D721Med (cell line): ENCODE measurements at regions not wholly inside any gene's neighbourhood (a gene's known extent, or its start where the extent isn't known, plus 50 kb on each side); places are given as distances from the start of the nearest gene placed in this dataset.

Source experiments
- DNase-seq: peaks from one replicate; pipeline ENCODE4 v3.0.0; 2011; ENCODE audit warnings: low spot score; ENCODE audit not compliant: insufficient read length
- FAIRE-seq: peaks from 2 replicates; lab custom pipeline; 2011; peaks lifted over from hg19 to GRCh38; lab: Jason Lieb, UNC
- TF ChIP-seq, protein P1 (sequence below): IDR thresholded peaks from 2 replicates; pipeline ENCODE4 v1.5.1; 2012; ENCODE audit warnings: mild to moderate bottlenecking, control low read depth; ENCODE audit not compliant: insufficient read depth; ENCODE audit errors: missing control alignments

- DNase-seq (no peak), FAIRE-seq (no peak)
- TF ChIP-seq, protein P1, sequence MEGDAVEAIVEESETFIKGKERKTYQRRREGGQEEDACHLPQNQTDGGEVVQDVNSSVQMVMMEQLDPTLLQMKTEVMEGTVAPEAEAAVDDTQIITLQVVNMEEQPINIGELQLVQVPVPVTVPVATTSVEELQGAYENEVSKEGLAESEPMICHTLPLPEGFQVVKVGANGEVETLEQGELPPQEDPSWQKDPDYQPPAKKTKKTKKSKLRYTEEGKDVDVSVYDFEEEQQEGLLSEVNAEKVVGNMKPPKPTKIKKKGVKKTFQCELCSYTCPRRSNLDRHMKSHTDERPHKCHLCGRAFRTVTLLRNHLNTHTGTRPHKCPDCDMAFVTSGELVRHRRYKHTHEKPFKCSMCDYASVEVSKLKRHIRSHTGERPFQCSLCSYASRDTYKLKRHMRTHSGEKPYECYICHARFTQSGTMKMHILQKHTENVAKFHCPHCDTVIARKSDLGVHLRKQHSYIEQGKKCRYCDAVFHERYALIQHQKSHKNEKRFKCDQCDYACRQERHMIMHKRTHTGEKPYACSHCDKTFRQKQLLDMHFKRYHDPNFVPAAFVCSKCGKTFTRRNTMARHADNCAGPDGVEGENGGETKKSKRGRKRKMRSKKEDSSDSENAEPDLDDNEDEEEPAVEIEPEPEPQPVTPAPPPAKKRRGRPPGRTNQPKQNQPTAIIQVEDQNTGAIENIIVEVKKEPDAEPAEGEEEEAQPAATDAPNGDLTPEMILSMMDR = no peak
These were observed 136.1 kb upstream of the MAX start for GRCh38 chr14:65238456-65238855.

GRCh38 chr14:65239143-65239937, 137.0 kb upstream of the MAX start:
- FAIRE-seq = no peak
- TF ChIP-seq, protein P1 = no peak
- no peak for DNase-seq

- TF ChIP-seq, protein P1 = no peak
- DNase-seq (no peak), FAIRE-seq (no peak)
These were observed 137.6 kb upstream of the MAX start for GRCh38 chr14:65239938-65240296.

DNA sequence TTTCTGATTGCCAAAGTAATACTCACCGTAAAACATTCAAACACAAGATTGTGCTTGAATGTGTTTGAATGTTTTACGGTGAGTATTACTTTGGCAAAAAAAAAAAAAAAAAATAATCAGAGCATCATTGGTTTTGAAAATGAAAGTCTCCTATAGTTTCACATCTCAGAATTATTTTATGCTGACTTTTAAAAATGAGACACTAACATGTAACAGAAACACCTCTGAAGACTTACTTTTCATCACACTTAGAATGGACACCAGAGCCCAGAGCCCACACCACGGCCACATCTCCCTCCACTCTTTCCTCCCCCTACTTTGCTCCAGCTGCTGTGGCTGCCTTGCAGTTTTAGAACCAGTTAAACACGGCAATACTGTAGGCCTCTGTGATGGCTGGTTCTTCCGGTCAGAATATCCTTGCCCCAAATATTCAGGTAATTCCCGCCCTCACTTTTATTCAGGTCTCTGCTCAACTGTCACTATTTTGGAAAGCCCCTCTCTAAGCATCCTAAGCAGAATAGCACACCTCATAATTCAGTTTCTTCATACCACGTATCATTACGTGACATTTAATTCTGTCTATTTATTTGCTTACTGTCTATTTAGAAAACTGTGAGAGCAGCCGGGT, 138.9 kb upstream of the MAX start:
- DNase-seq (no peak), FAIRE-seq (no peak)
- TF ChIP-seq, protein P1 = no peak

DNA sequence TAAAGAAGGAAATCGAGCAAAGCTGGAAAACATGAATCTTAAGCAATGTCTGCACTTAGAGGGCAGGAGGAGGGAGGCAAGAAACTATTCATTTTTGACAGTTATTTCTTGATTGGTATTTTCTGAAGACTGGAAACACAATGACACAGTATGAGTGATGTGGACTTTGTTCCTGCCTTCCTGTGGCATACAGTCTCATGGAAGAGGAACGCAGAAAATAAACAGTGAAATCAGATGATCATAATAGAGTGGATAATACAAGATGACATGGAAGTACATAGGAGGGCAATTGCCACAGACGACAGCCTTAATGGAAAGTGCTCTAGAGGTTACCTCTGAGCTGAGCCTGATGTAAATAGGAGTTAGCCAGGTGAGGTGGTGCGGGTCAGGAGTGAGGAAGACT, 140.4 kb upstream of the MAX start:
- no peak for DNase-seq
- FAIRE-seq = no peak
- TF ChIP-seq, protein P1 = no peak

- no peak for FAIRE-seq
- no peak for DNase-seq
These were observed 141.6 kb upstream of the MAX start for GRCh38 chr14:65243766-65244442.

More at GRCh38 chr14:65243766-65244442, 141.6 kb upstream of the MAX start:
- TF ChIP-seq, protein P1 = no peak
